ENCODE measurements at regions not wholly inside any gene's neighbourhood (a gene's known extent, or its start where the extent isn't known, plus 50 kb on each side); places are given as distances from the start of the nearest gene placed in this dataset.

DNA sequence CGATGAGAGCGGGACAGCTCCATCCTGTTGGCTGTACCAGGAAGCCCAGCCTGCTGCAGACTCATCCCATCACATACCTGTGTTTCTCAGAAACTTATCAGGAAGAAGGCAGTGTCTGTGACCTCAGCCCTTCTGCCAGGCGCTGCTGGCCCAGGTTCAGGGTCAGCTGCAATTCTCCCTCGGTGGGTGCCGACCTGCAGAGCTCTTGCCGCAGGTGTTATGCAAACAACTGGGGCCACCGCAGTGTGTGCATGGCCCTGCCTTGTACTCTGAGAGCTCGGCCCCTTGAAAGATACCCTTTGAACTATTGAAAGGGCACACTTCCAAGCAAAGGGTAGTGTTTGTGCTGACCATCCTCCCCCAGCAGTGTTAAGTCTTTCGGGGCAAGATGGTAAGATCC is 322.2 kb upstream of the DIO3 start (continued):
- TF ChIP-seq TRIM22 (IDR thresholded peaks at IDR 0.05) (no peak), PATZ1 (CRISPR knock-in tag; IDR thresholded peaks at IDR 0.05) (peak; percentile 90), ZSCAN5A (CRISPR knock-in tag; IDR thresholded peaks at IDR 0.05; ENCODE audit: borderline replicate concordance) (no peak), RAD51 (IDR thresholded peaks at IDR 0.05; ENCODE audit: borderline replicate concordance) (no peak), ZNF605 (CRISPR knock-in tag; IDR thresholded peaks at IDR 0.05) (no peak), KMT2B (CRISPR knock-in tag; IDR thresholded peaks at IDR 0.05) (no peak), GPN1 (CRISPR knock-in tag; IDR thresholded peaks at IDR 0.05; ENCODE audit: borderline replicate concordance) (no peak), SSRP1 (CRISPR knock-in tag; IDR thresholded peaks at IDR 0.05) (no peak), U2AF1 (optimal IDR thresholded peaks at IDR 0.05; ENCODE audit: low read depth, low read length) (no peak), NFE2L2 (IDR thresholded peaks at IDR 0.05; ENCODE audit: low read length) (no peak), ZNF556 (CRISPR knock-in tag; IDR thresholded peaks at IDR 0.05; ENCODE audit: borderline replicate concordance) (no peak; the same call in 1 of the 2 replicates), ZNF281 (CRISPR knock-in tag; IDR thresholded peaks at IDR 0.05; ENCODE audit: borderline replicate concordance) (peak; percentile 76; the same call in 1 of the 2 replicates), ZNF772 (CRISPR knock-in tag; IDR thresholded peaks at IDR 0.05) (0 out of 2 replicates have a peak, but pooled peaks have one; percentile 55), ETV6 (CRISPR knock-in tag; conservative IDR thresholded peaks at IDR 0.05) (0 out of 2 replicates have a peak, but pooled peaks have one; percentile 31), IRF2 (CRISPR knock-in tag; IDR thresholded peaks at IDR 0.05) (peak; percentile 49; the same call in 1 of the 2 replicates), HES4 (CRISPR knock-in tag; IDR thresholded peaks at IDR 0.05; ENCODE audit: borderline replicate concordance) (no peak), GATAD2A (CRISPR knock-in tag; IDR thresholded peaks at IDR 0.05) (peak; percentile 92), FOSL2 (CRISPR knock-in tag; IDR thresholded peaks at IDR 0.05) (peak; percentile 73), SP1 (IDR thresholded peaks at IDR 0.05) (no peak), SP1 (CRISPR knock-in tag; IDR thresholded peaks at IDR 0.05) (no peak)
- TF ChIP-seq, protein P1, sequence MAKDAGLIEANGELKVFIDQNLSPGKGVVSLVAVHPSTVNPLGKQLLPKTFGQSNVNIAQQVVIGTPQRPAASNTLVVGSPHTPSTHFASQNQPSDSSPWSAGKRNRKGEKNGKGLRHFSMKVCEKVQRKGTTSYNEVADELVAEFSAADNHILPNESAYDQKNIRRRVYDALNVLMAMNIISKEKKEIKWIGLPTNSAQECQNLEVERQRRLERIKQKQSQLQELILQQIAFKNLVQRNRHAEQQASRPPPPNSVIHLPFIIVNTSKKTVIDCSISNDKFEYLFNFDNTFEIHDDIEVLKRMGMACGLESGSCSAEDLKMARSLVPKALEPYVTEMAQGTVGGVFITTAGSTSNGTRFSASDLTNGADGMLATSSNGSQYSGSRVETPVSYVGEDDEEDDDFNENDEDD (CRISPR knock-in tag; IDR thresholded peaks at IDR 0.05; ENCODE audit: borderline replicate concordance), result no peak
- TF ChIP-seq, protein P2, sequence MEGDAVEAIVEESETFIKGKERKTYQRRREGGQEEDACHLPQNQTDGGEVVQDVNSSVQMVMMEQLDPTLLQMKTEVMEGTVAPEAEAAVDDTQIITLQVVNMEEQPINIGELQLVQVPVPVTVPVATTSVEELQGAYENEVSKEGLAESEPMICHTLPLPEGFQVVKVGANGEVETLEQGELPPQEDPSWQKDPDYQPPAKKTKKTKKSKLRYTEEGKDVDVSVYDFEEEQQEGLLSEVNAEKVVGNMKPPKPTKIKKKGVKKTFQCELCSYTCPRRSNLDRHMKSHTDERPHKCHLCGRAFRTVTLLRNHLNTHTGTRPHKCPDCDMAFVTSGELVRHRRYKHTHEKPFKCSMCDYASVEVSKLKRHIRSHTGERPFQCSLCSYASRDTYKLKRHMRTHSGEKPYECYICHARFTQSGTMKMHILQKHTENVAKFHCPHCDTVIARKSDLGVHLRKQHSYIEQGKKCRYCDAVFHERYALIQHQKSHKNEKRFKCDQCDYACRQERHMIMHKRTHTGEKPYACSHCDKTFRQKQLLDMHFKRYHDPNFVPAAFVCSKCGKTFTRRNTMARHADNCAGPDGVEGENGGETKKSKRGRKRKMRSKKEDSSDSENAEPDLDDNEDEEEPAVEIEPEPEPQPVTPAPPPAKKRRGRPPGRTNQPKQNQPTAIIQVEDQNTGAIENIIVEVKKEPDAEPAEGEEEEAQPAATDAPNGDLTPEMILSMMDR (CRISPR knock-in tag; IDR thresholded peaks at IDR 0.05), result peak; percentile 12; the same call in 1 of the 2 replicates
